NOMO-1 treated with DMSO at 0.1 percent for 48 hours (cell line): ENCODE measurements at regions not wholly inside any gene's neighbourhood (a gene's known extent, or its start where the extent isn't known, plus 50 kb on each side); places are given as distances from the start of the nearest gene placed in this dataset.

Experiments
- DNase-seq: peaks from one replicate; lab custom pipeline; 2025; ENCODE audit not compliant: unreplicated experiment; lab: John Stamatoyannopoulos, UW

DNA sequence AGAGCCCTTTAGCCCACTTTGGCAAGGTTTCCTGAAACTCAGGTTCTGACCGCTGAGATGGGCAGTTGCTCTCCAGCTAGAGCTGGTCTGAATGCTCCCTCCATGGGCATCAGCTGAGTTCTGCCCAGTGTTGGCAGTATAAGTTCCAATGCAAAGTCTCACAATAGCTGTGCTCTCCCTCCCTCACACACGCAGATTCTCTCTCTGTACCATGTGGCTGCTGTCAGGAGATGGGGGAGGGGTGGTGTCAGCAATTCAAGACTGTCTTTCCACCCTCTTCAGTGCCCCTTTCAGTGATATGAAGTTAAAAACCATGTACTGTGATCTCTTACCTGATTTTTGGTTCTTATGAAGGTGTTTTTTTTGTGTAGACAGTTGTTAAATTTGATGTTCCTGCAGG lies 164.3 kb upstream of the PLEKHA5 start:
- no peak for DNase-seq

DNA sequence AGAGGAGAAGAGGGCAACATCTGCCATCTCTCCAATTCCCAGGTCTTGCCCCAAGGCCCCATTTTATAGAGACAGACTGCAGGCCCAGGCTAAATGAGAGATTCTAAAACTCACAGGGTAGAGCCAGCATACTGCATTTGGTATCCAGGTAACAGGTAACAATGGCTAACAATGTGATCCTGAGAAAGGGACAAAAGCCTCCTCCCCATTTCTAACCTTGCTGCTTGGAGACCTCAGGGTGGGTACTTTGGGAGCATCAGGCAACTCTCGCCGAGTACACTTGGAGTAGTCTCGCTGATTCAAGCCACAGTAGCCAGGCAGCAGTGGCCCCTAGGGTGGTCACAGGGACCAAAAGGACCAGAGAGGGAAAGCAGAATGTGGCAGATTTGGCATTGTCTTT lies 162.6 kb upstream of the PLEKHA5 start:
- DNase-seq: no peak

DNA sequence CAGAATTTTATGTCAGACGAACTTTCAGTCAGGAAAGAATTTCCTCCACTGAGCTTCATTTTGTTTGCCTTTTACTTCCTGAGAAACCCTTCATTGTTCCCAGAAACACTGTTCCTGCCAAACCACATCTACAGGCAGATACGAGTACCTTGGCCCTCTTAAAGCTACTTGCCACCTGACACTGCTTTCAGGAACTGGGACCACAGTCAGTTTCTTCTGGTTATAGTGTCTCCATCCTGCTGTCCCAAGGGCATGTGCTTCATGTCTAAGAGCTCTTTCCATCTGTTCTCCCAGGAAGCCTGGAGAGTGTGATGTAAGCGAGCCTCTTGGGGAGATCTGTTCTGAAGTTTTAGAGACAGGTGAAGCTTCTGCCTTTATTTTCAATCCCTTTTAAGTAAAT lies 161.7 kb upstream of the PLEKHA5 start:
- no peak for DNase-seq

DNA sequence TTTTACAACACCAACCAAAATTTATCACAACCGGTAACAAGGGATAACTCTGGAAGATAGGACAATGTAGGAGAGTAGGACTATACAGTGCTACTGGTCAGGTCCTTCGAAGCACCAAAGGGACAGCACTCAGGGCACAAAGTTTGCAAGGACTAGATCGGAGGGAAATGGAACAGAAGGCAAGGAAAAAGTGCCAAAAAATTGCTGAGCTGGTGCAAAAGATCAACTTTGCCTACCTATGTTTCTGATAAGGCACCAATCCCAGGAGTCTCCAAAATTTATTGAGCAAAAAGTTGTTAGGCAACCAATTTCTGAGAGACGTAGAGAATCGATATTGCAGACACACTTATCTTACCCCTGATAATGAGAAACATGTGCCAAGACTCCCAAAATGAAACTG lies 160.0 kb upstream of the PLEKHA5 start:
- no peak for DNase-seq

DNA sequence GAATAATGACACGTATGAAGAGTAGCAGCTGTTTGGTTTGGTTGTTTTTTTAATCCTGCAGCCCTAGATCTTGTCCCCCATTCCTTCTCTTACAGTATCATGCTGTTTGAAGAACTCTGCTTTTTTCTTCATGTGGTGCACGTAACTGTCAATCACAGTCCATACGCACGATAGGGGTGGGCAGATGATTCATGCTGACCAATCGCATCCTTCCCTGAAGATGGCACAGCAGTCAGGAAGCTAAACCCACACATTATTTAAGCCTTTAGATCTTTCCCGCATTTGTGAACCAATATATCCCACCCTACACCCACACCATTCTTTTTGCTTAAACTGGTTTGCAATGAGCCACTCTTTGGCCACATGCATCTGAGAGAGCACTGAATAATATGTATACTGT lies 158.9 kb upstream of the PLEKHA5 start:
- no peak for DNase-seq

DNA sequence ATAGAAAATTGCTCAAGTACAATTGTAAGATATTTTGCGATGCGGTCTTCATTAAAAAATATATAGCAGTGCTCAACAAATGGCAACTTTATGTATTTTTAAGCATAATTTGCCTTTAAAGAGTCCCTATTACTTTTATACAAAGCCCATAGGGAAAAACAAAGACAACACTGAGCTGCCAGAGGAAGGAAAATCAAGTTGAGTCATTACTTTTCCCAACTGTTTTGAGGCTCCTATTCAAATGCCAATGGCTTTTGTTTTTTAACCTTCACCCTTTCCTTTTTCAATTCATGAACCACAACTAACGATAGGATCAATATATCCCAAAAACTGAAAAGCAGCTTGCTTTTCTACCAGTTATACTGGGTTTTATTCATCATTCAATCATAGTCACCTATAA lies 157.6 kb upstream of the PLEKHA5 start:
- DNase-seq: no peak

DNA sequence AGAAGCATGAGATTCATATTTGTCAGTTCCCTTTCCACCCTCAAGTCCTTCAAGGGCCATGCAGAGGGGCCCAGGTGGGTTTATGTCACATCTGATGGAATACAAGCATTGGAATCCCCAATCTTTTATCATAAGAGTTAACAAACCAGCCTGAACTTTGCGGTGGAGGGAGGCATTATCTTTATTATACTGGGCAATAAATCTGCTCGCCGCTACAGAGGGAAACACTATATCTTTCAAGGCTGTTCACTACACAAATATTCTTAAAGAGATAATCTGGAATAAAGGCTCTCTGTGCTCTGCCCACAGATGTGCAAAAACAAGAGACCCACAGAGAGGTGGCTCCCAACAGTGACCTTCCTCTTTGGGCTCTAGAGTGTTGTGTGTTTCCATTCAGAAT lies 153.6 kb upstream of the PLEKHA5 start:
- no peak for DNase-seq

DNA sequence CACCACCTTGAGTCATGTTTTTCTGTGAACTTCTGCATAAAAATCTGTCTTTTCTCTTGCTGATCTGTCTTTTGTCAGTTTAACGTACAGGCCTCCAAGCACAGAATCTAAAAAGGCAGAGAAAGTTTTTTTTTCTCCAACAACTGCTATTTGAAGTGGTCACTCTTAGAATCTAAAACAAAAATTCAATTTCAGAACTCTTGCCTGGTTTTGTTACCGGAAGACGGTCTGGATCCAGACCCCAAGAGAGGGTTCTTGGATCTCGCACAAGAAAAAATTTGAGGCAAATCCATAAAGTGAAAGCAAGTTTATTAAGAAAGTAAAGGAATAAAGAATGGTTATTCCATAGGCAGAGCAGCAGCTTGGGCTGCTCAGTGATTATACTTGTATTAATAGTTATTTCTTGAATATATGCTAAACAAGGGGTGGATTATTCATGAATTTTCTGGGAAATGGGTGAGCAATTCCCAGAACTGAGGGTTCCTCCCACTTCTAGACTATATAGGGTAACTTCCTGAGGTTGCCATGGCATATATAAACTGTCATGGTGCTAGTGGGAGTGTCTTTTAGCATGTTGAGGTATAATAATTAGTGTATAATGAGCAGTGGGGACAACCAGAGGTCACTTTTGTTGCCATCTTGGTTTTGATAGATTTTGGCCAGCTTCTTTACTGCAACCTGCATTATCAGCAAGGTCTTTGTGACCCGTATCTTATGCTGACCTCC lies 150.0 kb upstream of the PLEKHA5 start:
- DNase-seq: no peak

DNA sequence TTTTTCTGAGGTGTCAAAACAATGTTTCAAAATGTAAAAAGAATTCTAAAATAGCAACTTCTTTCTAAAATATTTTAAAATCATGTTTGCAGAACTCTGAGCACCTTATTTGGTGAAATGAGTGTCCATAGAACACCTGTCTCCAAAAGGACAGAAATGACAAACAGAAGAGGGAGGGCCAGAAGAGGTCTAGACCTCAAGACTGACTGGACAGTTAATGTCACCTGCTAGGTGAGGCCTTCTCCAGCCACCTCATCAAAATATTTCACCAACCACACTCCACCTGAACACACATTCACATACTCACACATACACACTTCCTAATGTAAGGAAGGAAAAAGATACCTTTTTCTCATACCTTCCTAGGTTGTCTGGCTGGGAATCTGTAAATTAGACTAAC lies 147.8 kb upstream of the PLEKHA5 start:
- DNase-seq: no peak

DNA sequence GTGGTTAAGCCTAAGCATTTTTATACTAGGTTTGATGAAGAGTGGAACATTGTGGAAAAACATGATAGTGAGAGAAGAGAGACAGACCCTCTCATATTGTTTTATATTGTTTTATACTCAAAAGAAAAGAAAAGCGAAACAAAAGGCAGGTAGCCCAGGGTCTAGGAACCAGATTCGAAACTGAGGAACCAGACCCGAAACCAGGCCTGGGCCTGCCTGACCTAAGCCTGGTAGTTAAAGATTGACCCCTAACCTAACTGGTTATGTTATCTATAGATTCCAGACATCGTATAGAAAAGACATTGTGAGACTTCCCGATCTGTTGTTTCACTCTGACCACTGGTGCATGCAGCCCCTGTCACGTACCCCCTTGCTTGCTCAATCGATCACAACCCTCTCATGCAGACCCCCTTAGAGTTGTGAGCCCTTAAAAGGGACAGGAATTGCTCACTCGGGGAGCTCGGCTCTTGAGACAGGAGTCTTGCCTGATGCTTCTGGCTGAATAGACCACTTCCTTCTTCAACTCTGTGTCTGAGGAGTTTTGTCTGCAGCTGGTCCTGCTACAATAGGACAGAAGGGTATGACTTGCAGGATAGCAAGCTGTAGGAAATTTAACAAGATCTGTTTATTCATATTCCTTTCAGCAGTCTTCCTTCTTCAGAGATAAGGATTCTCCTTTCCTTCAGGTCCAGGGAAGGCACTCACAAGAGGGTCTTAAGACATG lies 147.1 kb upstream of the PLEKHA5 start:
- no peak for DNase-seq

DNA sequence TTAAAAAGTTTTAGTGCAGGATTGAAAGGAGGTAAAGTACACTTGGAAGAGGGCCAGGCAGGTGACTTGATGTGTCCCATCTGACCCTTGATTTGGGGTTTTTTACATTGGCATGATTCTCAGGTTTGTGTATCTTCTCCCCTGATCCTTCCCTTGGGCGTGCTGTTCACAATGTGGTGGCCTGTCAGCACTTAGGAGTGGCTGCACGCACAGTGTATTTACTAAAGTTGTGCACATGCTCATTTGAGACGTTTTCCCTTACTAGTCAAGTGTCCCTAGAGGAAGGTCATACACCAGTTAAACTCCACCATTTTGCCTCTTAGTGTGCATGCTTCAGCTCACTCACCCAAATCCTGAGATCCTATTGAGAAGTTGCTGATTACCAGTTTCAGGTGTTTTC lies 145.7 kb upstream of the PLEKHA5 start:
- no peak for DNase-seq

DNA sequence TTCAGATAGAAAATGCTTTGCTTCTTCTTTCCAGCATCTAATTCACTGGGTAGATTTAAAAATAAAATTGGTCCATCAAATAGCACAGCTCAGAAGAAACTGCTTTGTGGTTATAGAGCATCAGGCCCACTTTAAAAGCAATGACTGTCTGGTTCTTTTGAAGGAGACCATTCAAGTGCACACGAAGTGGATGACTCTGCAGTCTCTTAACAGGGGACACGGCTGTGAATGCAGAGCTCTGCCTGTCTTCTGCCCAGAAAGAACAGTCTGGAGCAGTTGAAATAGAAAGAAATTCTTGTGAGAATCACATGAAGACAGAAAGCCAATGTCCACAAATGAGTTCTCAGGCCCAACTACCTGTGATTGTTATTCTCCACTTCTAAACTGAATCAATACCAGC lies 138.7 kb upstream of the PLEKHA5 start:
- no peak for DNase-seq

DNA sequence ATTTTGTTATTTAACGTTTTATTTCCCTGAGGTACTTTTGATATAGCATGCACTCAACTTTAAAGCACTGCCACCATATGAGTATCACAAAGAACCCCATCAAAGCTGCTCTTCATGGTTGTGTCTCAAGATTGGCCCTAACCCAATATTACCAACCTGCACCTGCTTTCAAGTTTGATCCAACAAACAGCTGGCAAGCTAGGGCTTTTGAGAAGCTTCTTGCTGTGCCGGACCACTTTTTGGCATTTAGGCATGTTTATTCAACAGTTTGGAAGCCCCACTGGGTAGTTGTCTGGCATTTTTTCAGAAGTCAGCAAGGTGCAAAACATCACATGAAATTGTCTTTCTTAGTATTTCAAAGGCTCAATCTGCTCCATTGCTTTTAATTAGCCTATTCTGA lies 137.2 kb upstream of the PLEKHA5 start:
- no peak for DNase-seq

DNA sequence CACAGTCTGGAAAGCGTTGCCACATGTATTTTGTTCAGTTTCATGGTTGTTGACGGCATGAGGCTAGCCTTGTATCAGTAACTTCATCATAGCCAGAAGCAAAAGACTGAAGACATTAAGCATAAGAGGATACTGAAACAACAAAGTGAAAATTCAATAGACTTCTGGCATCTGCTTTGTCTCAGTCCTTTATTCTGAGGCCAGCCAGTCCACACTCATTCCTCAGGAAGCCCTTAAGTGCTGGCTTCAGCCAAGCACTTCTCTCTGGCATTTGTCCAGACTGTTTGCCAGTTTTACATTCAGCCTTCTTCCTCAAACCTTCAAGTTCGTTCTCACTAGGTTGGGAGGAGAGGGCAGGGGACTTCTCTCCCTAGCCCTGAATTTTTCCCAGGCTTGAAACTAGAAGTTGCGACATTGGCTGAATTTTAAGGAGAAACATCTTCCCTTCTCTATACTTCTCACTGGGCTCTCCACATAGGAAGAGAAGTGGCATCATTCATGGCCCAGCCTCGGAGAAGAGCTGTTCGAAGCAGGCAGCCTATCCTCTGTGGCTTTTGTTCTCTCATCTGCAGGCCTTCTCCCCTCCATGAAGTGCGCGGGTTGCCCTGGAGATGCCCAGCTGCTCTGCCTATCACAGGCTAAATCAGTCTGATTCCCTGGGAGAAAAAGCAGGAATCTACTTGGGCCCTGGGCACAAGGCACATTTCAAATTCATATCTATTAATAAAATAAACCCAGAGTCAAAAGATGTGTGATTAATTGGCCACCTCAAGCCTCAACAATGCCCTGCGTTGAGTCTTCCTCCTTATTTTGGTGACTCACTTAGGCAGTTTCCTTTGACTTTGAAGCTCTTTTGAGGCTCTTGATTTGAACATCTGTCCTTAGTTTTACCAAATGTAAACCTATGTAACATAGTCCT lies 130.9 kb upstream of the PLEKHA5 start:
- DNase-seq: no peak

DNA sequence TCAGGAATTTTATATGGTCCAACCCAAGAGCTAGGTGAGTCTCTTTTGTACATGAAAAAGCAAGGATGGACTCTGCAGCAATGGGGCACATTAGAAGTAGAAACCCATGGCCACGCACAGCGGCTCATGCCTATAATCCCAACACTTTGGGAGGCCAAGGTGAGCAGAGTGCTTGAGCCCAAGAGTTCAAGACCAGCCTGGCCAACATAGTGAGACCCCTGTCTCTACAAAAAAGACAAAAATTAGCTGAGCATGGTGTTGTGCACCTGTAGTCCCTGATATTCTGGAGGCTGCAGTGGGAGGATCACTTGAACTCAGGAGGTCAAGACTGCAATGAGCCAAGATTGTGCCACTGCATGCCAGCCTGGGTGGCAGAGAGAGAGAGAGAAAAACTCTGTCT lies 128.7 kb upstream of the PLEKHA5 start:
- DNase-seq: no peak

DNA sequence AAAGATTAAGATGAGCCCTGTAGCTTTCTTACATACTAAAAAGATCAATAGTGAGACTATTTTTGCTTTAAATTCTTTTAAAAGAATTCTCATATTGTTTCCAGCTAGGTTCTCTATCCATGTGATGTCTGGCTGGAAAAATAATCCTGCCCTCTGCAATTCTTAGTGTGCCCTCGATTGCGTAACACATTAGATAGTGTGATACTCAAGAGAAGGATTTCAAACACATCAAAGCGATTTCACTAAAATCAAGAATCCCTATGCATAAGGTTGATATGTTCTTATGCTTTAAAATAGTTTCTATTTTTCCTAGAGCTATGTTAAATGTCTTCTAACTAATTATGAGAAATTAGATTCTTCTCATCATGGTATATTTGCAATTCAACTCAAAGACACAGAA lies 127.3 kb upstream of the PLEKHA5 start:
- no peak for DNase-seq

DNA sequence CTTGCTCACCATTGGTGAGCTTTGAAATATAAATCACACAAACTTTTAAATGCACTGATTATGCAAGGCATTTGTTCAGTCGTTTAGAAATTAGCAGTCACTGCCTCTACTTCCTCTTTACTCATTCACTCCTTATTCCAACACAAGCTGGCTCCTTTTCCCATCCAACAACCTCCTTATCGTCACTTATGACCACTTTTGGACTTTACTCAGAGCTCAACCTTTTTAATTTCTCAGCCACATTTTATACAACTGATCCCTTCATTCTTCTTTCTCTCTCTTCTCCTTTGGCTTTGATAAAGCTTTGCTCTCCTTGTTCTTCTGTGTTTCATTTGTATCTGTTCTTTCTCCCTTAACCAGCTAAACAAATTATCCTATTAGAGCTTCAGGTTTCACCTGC lies 126.4 kb upstream of the PLEKHA5 start:
- DNase-seq: peak; percentile 58

DNA sequence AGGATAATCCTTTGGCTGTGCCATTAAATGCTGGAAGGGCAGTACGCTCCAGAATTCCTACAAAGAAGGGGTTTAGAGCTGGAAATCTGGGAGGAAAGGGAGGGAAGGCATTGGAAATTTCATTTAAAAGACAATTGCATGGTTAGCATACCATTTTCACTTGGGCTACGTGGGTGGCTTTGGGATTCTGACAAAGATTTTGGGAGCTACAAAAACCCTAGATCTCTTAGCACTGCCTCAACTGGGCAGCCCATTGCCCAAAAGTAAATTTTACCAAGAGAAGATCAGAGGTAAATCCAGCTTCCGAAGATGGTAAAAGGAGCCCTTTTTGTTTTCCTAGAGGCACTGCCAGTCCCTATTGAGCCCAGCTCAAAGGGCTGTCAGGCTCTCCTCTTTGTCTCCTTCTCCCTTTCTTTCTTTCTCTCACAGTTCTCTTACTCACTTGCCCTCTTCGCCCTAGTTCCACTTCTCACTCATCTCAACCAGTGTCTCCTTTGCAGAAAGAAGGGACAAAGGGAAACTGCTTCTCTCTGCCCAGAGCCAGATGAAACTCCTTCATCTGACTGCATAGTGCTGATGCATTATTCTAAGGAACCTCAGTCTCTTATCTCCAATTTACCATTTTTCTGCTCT lies 125.4 kb upstream of the PLEKHA5 start:
- DNase-seq: no peak

DNA sequence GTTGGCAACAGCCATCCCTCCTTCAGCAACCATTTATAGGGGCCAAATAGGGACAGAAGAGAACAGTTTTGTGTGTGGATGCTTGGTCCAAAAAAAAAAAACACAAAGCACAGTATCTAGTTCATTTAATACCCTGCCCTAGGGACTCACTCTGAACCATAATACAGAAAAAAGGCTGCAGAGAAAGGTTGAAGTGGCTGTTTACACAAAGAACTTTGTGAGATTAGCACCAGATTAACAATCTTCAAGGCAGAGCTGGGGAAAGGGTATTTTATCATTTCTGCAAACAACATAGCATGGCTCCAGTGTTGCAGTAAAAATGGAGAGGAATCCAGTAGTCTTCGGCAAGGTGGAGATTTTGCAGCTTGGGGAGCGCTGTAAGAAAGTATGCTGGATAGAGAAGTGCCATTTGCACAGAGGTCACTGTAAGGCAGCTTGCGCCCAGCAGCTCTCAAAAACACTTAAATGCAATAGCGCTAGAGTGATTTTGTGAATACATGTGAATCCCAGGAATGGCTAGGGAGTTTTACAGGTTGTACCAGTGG lies 124.2 kb upstream of the PLEKHA5 start:
- no peak for DNase-seq

DNA sequence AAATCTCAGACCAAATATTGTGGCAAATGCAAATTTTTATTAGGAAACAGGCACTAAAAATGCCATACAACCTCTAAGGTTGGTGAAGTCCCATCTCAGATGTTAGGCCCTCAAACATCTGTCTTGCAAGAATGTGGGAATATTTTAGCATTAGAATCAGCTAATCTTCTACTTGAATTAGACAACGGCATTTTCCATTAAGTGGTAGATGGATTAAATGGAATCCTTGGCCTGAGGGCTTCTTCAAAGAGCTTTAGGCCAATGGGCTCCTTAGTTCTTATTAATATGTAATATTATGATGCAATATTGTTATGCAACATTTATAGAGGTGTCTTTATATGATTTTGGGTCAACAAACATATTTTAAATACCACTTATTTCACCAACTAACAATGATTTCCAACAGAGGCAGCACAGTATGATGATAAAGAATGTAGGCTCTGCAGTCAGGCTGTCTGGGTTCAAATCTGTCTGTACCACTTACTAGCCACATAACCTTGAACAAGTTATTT lies 122.9 kb upstream of the PLEKHA5 start:
- no peak for DNase-seq

DNA sequence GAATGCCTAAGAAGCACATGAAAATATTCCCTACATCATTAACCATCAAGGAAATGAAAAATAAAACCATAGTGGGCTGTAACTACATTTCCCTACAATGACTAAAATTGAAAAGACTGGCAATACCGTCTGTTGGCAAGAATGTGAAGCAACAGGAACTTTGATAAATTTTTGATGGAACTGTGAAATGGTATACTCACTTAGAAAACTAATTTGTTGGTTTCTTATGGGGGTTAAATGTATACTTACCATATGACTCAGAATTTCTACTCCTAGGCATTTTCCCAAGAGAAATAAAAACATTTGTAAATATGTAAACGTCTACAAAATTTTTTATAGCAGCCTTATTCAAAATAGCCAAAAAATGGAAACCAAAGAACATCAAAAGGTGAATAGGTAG lies 121.4 kb upstream of the PLEKHA5 start:
- no peak for DNase-seq
